Chondrocyte (in vitro differentiated cells): ENCODE measurements at regions not wholly inside any gene's neighbourhood (a gene's known extent, or its start where the extent isn't known, plus 50 kb on each side); places are given as distances from the start of the nearest gene placed in this dataset.

ENCODE experiments used
- DNase-seq: peaks from one replicate; pipeline ENCODE4 v3.0.0; 2021; ENCODE audit warnings: mixed read lengths, low spot score
- H3K27ac Mint-ChIP-seq: one replicate; pipeline ENCODE4 v1.8.0; 2021; ENCODE audit warnings: mild to moderate bottlenecking, moderate library complexity, mixed read lengths; ENCODE audit not compliant: unreplicated experiment
- H3K27me3 Mint-ChIP-seq: 2 replicates; pipeline ENCODE4 v1.8.0; 2021; ENCODE audit warnings: low read depth, mixed read lengths
- H3K36me3 Mint-ChIP-seq: 2 replicates; pipeline ENCODE4 v1.8.0; 2021; ENCODE audit warnings: low read depth, mixed read lengths
- H3K4me1 Mint-ChIP-seq: 2 replicates; pipeline ENCODE4 v1.8.0; 2021; ENCODE audit warnings: low read depth, mild to moderate bottlenecking, mixed read lengths
- H3K4me3 Mint-ChIP-seq: one replicate; pipeline ENCODE4 v1.8.0; 2021; ENCODE audit warnings: mild to moderate bottlenecking, moderate library complexity, mixed read lengths; ENCODE audit not compliant: unreplicated experiment
- H3K9me3 Mint-ChIP-seq: 2 replicates; pipeline ENCODE4 v1.8.0; 2021; ENCODE audit warnings: low read depth, mixed read lengths
- CTCF ChIP-seq: fragments of 200-600 bp; sonication (generic); IDR thresholded peaks from 2 replicates; pipeline ENCODE4 v1.5.0; 2021; ENCODE audit warnings: antibody characterized with exemption, mild to moderate bottlenecking, moderate library complexity

GRCh38 chr1:68361346-68361910, 88.3 kb downstream of the RPE65 start:
- no peaks in the 10 kb centered on the region for H3K36me3 Mint-ChIP-seq
- no peak for DNase-seq
- no peak for TF ChIP-seq CTCF
- H3K9me3 Mint-ChIP-seq, result no peaks in the 10 kb centered on the region
- peaks cover 11% of the 10 kb centered on the region for H3K4me1 Mint-ChIP-seq
- no peak overlapping the region for H3K27ac Mint-ChIP-seq
- H3K27me3 Mint-ChIP-seq, result no peaks in the 10 kb centered on the region
- H3K4me3 Mint-ChIP-seq, result no peak overlapping the region

- no peak overlapping the region for H3K27ac Mint-ChIP-seq
- H3K4me3 Mint-ChIP-seq, result no peak overlapping the region
- no peak for TF ChIP-seq CTCF
- peaks cover 11% of the 10 kb centered on the region for H3K4me1 Mint-ChIP-seq
- no peaks in the 10 kb centered on the region for H3K9me3 Mint-ChIP-seq
- no peaks in the 10 kb centered on the region for H3K27me3 Mint-ChIP-seq
- no peaks in the 10 kb centered on the region for H3K36me3 Mint-ChIP-seq
- DNase-seq, result no peak
Measured at GRCh38 chr1:68359045-68359444, 90.7 kb downstream of the RPE65 start.

GRCh38 chr1:68358439-68358838, 91.3 kb downstream of the RPE65 start:
- Mint-ChIP-seq H3K9me3 (no peaks in the 10 kb centered on the region), H3K27ac (no peak overlapping the region), H3K36me3 (no peaks in the 10 kb centered on the region), H3K4me3 (no peak overlapping the region), H3K27me3 (no peaks in the 10 kb centered on the region), H3K4me1 (peaks cover 11% of the 10 kb centered on the region)
- no peak for DNase-seq
- TF ChIP-seq CTCF, result no peak

- no peaks in the 10 kb centered on the region for H3K27me3 Mint-ChIP-seq
- H3K27ac Mint-ChIP-seq, result no peak overlapping the region
- DNase-seq, result no peak
- no peaks in the 10 kb centered on the region for H3K36me3 Mint-ChIP-seq
- H3K4me1 Mint-ChIP-seq, result peaks cover 15% of the 10 kb centered on the region
- no peak for TF ChIP-seq CTCF
- no peaks in the 10 kb centered on the region for H3K9me3 Mint-ChIP-seq
- H3K4me3 Mint-ChIP-seq, result no peak overlapping the region
Measured at GRCh38 chr1:68355614-68356013, 94.1 kb downstream of the RPE65 start.

GRCh38 chr1:68352202-68352601, 97.6 kb downstream of the RPE65 start:
- peaks cover 5% of the 10 kb centered on the region for H3K4me1 Mint-ChIP-seq
- H3K27me3 Mint-ChIP-seq, result no peaks in the 10 kb centered on the region
- no peak overlapping the region for H3K4me3 Mint-ChIP-seq
- no peaks in the 10 kb centered on the region for H3K36me3 Mint-ChIP-seq
- no peak for TF ChIP-seq CTCF
- H3K27ac Mint-ChIP-seq, result no peak overlapping the region
- DNase-seq, result no peak
- H3K9me3 Mint-ChIP-seq, result no peaks in the 10 kb centered on the region
